ENCODE measurements at regions not wholly inside any gene's neighbourhood (a gene's known extent, or its start where the extent isn't known, plus 50 kb on each side); places are given as distances from the start of the nearest gene placed in this dataset.
"Not testable (repeated sequence)": the region's sequence is repeated elsewhere in the genome, so short reads cannot be mapped to it uniquely, and the experiment has no call there.

- TF ChIP-seq CTCF (conservative IDR thresholded peaks at IDR 0.05; ENCODE audit: low read depth, low read length), result no peak
- no peak for DNase-seq (ENCODE audit: low read depth)
- H3K4me3 ChIP-seq (ENCODE audit: low read length), result no peak overlapping the region
Observed at GRCh38 chr7:66426332-66426731, 202.3 kb upstream of the KCTD7 start.

GRCh38 chr7:66426996-66427395, 201.7 kb upstream of the KCTD7 start:
- no peak for DNase-seq (ENCODE audit: low read depth)
- TF ChIP-seq CTCF (conservative IDR thresholded peaks at IDR 0.05; ENCODE audit: low read depth, low read length), result no peak
- H3K4me3 ChIP-seq (ENCODE audit: low read length), result no peak overlapping the region

GRCh38 chr7:66427956-66428355, 200.7 kb upstream of the KCTD7 start:
- DNase-seq (ENCODE audit: low read depth), result no peak
- H3K4me3 ChIP-seq (ENCODE audit: low read length), result no peak overlapping the region
- no peak for TF ChIP-seq CTCF (conservative IDR thresholded peaks at IDR 0.05; ENCODE audit: low read depth, low read length)

- TF ChIP-seq CTCF (conservative IDR thresholded peaks at IDR 0.05; ENCODE audit: low read depth, low read length), result no peak
- H3K4me3 ChIP-seq (ENCODE audit: low read length), result no peak overlapping the region
- DNase-seq (ENCODE audit: low read depth), result no peak
Observed at GRCh38 chr7:66429498-66430163, 199.1 kb upstream of the KCTD7 start.

GRCh38 chr7:66430164-66430545, 198.5 kb upstream of the KCTD7 start:
- DNase-seq (ENCODE audit: low read depth), result no peak
- no peak overlapping the region for H3K4me3 ChIP-seq (ENCODE audit: low read length)
- TF ChIP-seq CTCF (conservative IDR thresholded peaks at IDR 0.05; ENCODE audit: low read depth, low read length), result no peak

GRCh38 chr7:66438703-66439405, 189.8 kb upstream of the KCTD7 start:
- DNase-seq (ENCODE audit: low read depth); H3K4me3 ChIP-seq (ENCODE audit: low read length): not testable (repeated sequence)

GRCh38 chr7:66442385-66442784, 186.3 kb upstream of the KCTD7 start:
- TF ChIP-seq CTCF (conservative IDR thresholded peaks at IDR 0.05; ENCODE audit: low read depth, low read length), result no peak
- no peak overlapping the region for H3K4me3 ChIP-seq (ENCODE audit: low read length)

More at GRCh38 chr7:66442385-66442784, 186.3 kb upstream of the KCTD7 start:
- no peak for DNase-seq (ENCODE audit: low read depth)

Data from retinal pigment epithelial cell (primary cell).